T-helper 2 cell treated with Interferon-gamma antibody and Interleukin-4, amounts not matched to agents 5 μg/mL and 100 μg/mL, for 36 hours (primary cell): ENCODE measurements at regions not wholly inside any gene's neighbourhood (a gene's known extent, or its start where the extent isn't known, plus 50 kb on each side); places are given as distances from the start of the nearest gene placed in this dataset.

Experiments
- DNase-seq: peaks from one replicate; pipeline ENCODE4 v3.0.0; 2021; ENCODE audit warnings: low spot score
- H3K27ac Mint-ChIP-seq: one replicate; pipeline ENCODE4 v1.8.0; 2021; ENCODE audit warnings: mild to moderate bottlenecking, mixed read lengths
- H3K27me3 Mint-ChIP-seq: one replicate; pipeline ENCODE4 v1.8.0; 2021; ENCODE audit warnings: low read depth, mixed read lengths
- H3K36me3 Mint-ChIP-seq: one replicate; pipeline ENCODE4 v1.8.0; 2021; ENCODE audit warnings: low read depth, mixed read lengths
- H3K4me1 Mint-ChIP-seq: one replicate; pipeline ENCODE4 v1.8.0; 2021; ENCODE audit warnings: low read depth, mixed read lengths
- H3K4me3 Mint-ChIP-seq: one replicate; pipeline ENCODE4 v1.8.0; 2022; ENCODE audit warnings: mild to moderate bottlenecking, moderate library complexity, mixed read lengths
- H3K9me3 Mint-ChIP-seq: one replicate; pipeline ENCODE4 v1.8.0; 2021; ENCODE audit warnings: mixed read lengths

- no peaks in the 10 kb centered on the region for H3K27me3 Mint-ChIP-seq
- peaks cover 12% of the 10 kb centered on the region for H3K9me3 Mint-ChIP-seq
- no peak overlapping the region for H3K27ac Mint-ChIP-seq
- no peaks in the 10 kb centered on the region for H3K4me1 Mint-ChIP-seq
- peaks cover 2% of the 10 kb centered on the region for H3K36me3 Mint-ChIP-seq
- H3K4me3 Mint-ChIP-seq: no peak overlapping the region
- DNase-seq: no peak
Observed at GRCh38 chr22:47382164-47382890, 619.9 kb downstream of the TBC1D22A start.

- Mint-ChIP-seq H3K4me3 (no peak overlapping the region), H3K27ac (no peak overlapping the region), H3K4me1 (no peaks in the 10 kb centered on the region), H3K27me3 (no peaks in the 10 kb centered on the region), H3K9me3 (peaks cover 12% of the 10 kb centered on the region), H3K36me3 (peaks cover 2% of the 10 kb centered on the region)
- no peak for DNase-seq
Observed at GRCh38 chr22:47381240-47381639, 618.8 kb downstream of the TBC1D22A start.

- H3K9me3 Mint-ChIP-seq: peaks cover 12% of the 10 kb centered on the region
- DNase-seq: no peak
- H3K36me3 Mint-ChIP-seq: peaks cover 2% of the 10 kb centered on the region
- H3K4me1 Mint-ChIP-seq: no peaks in the 10 kb centered on the region
- no peak overlapping the region for H3K27ac Mint-ChIP-seq
- H3K4me3 Mint-ChIP-seq: no peak overlapping the region
- H3K27me3 Mint-ChIP-seq: no peaks in the 10 kb centered on the region
Observed at GRCh38 chr22:47380692-47381091, 618.2 kb downstream of the TBC1D22A start.

- H3K27me3 Mint-ChIP-seq: no peaks in the 10 kb centered on the region
- H3K9me3 Mint-ChIP-seq: peaks cover 12% of the 10 kb centered on the region
- no peaks in the 10 kb centered on the region for H3K4me1 Mint-ChIP-seq
- no peak overlapping the region for H3K4me3 Mint-ChIP-seq
- H3K36me3 Mint-ChIP-seq: peaks cover 2% of the 10 kb centered on the region
- no peak for DNase-seq
- no peak overlapping the region for H3K27ac Mint-ChIP-seq
Observed at GRCh38 chr22:47379037-47379436, 616.6 kb downstream of the TBC1D22A start.

- H3K27ac Mint-ChIP-seq: no peak overlapping the region
- DNase-seq: no peak
- H3K4me3 Mint-ChIP-seq: no peak overlapping the region
- no peaks in the 10 kb centered on the region for H3K4me1 Mint-ChIP-seq
- H3K36me3 Mint-ChIP-seq: peaks cover 2% of the 10 kb centered on the region
- H3K9me3 Mint-ChIP-seq: peaks cover 12% of the 10 kb centered on the region
- no peaks in the 10 kb centered on the region for H3K27me3 Mint-ChIP-seq
Observed at GRCh38 chr22:47377926-47378560, 615.6 kb downstream of the TBC1D22A start.

GRCh38 chr22:47376901-47377505, 614.6 kb downstream of the TBC1D22A start:
- Mint-ChIP-seq H3K9me3 (peaks cover 12% of the 10 kb centered on the region), H3K27ac (no peak overlapping the region), H3K27me3 (no peaks in the 10 kb centered on the region), H3K4me1 (no peaks in the 10 kb centered on the region), H3K4me3 (no peak overlapping the region), H3K36me3 (peaks cover 2% of the 10 kb centered on the region)
- no peak for DNase-seq

GRCh38 chr22:47376322-47376700, 613.9 kb downstream of the TBC1D22A start:
- H3K27me3 Mint-ChIP-seq: no peaks in the 10 kb centered on the region
- H3K9me3 Mint-ChIP-seq: peaks cover 12% of the 10 kb centered on the region
- H3K4me1 Mint-ChIP-seq: no peaks in the 10 kb centered on the region
- H3K36me3 Mint-ChIP-seq: peaks cover 2% of the 10 kb centered on the region
- H3K4me3 Mint-ChIP-seq: no peak overlapping the region
- H3K27ac Mint-ChIP-seq: no peak overlapping the region
- DNase-seq: no peak

- Mint-ChIP-seq H3K9me3 (peaks cover 12% of the 10 kb centered on the region), H3K27ac (no peak overlapping the region), H3K27me3 (no peaks in the 10 kb centered on the region), H3K4me3 (no peak overlapping the region), H3K4me1 (no peaks in the 10 kb centered on the region), H3K36me3 (peaks cover 2% of the 10 kb centered on the region)
- DNase-seq: no peak
Observed at GRCh38 chr22:47375621-47376321, 613.3 kb downstream of the TBC1D22A start.

GRCh38 chr22:47374901-47375575, 612.6 kb downstream of the TBC1D22A start:
- DNase-seq: no peak
- H3K9me3 Mint-ChIP-seq: peaks cover 12% of the 10 kb centered on the region

GRCh38 chr22:47374273-47374771, 611.9 kb downstream of the TBC1D22A start:
- Mint-ChIP-seq H3K27ac (no peak overlapping the region), H3K27me3 (no peaks in the 10 kb centered on the region), H3K4me3 (no peak overlapping the region), H3K9me3 (peaks cover 12% of the 10 kb centered on the region), H3K36me3 (peaks cover 2% of the 10 kb centered on the region), H3K4me1 (no peaks in the 10 kb centered on the region)
- no peak for DNase-seq

More at GRCh38 chr22:47374901-47375575, 612.6 kb downstream of the TBC1D22A start:
- H3K36me3 Mint-ChIP-seq: peaks cover 2% of the 10 kb centered on the region
- no peaks in the 10 kb centered on the region for H3K27me3 Mint-ChIP-seq
- H3K4me3 Mint-ChIP-seq: no peak overlapping the region
- no peaks in the 10 kb centered on the region for H3K4me1 Mint-ChIP-seq
- no peak overlapping the region for H3K27ac Mint-ChIP-seq

GRCh38 chr22:47373648-47374272, 611.3 kb downstream of the TBC1D22A start:
- peaks cover 1% of the 10 kb centered on the region for H3K36me3 Mint-ChIP-seq

GRCh38 chr22:47372596-47373385, 610.3 kb downstream of the TBC1D22A start:
- H3K4me1 Mint-ChIP-seq: no peaks in the 10 kb centered on the region
- H3K36me3 Mint-ChIP-seq: no peaks in the 10 kb centered on the region
- no peak overlapping the region for H3K27ac Mint-ChIP-seq

More at GRCh38 chr22:47373648-47374272, 611.3 kb downstream of the TBC1D22A start:
- H3K4me1 Mint-ChIP-seq: no peaks in the 10 kb centered on the region
- H3K27ac Mint-ChIP-seq: no peak overlapping the region
- no peaks in the 10 kb centered on the region for H3K27me3 Mint-ChIP-seq
- DNase-seq: no peak
- H3K4me3 Mint-ChIP-seq: no peak overlapping the region
- peaks cover 9% of the 10 kb centered on the region for H3K9me3 Mint-ChIP-seq

More at GRCh38 chr22:47372596-47373385, 610.3 kb downstream of the TBC1D22A start:
- Mint-ChIP-seq H3K4me3 (no peak overlapping the region), H3K9me3 (no peaks in the 10 kb centered on the region), H3K27me3 (no peaks in the 10 kb centered on the region)
- DNase-seq: no peak
